ENCODE measurements at regions not wholly inside any gene's neighbourhood (a gene's known extent, or its start where the extent isn't known, plus 50 kb on each side); places are given as distances from the start of the nearest gene placed in this dataset.

DNA sequence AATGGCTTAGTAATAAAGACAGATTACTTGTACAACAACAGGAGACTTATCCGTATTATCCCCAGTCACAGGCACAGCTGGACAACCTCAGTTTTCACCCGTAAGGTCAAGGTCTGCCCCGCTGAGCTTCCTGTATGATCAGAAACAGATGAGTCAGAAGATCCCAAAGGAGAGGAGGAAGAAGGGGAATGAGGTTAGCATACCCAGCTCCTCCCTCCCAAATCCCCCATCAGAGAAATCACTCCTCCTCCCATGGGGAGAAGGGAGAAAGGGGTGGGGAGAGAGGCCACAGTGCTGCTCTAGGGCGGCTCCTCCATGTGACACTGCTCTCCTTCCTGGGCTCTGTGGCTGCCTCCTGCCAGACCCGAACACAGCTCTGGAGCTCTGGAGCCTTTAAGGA, 53.8 kb upstream of the SPTBN1 start:
- in situ Hi-C loops (cut with MboI), result no loop called here
- H3K9me3 ChIP-seq (replicated peaks; ENCODE audit: control insufficient read depth, insufficient read depth, low read depth, low read length), result no peaks in the 10 kb centered on the region
- WGBS (ENCODE audit: insufficient coverage, low coverage, missing lambda C conversion rate), result 8% methylated on average over 5 of the region's 5 CpGs
- H4K20me1 ChIP-seq (replicated peaks; ENCODE audit: control insufficient read depth, insufficient read depth, low read length), result no peaks in the 10 kb centered on the region; the same call in 1 of the 2 replicates
- no peak for FAIRE-seq
- H3K27ac ChIP-seq (ENCODE audit: extremely low read depth, low read depth, low read length), result no peak overlapping the region
- no peaks in the 10 kb centered on the region for H3K9me1 ChIP-seq (ENCODE audit: control insufficient read depth, insufficient read depth, low read length)
- no peaks in the 10 kb centered on the region for H3K36me3 ChIP-seq (ENCODE audit: control insufficient read depth, insufficient read depth, low read length)
- intact Hi-C loops (cut with micrococcal nuclease), result no loop called here
- no peak overlapping the region for H2AFZ ChIP-seq (ENCODE audit: low read depth, low read length)
- ATAC-seq, result peak; percentile 59; the same call in 2 of the 3 replicates
- no TSS peak for BruUV-seq (replicated peaks)
- TF ChIP-seq ZNF589 (CRISPR knock-in tag; IDR thresholded peaks at IDR 0.05; ENCODE audit: low read depth) (peak; percentile 25; the same call in 1 of the 2 replicates), FOSL1 (tag; conservative IDR thresholded peaks at IDR 0.05) (peak; percentile 76), PTTG1 (tag; IDR thresholded peaks at IDR 0.05; ENCODE audit: low read depth) (no peak), RAD21 (CRISPR knock-in tag; conservative IDR thresholded peaks at IDR 0.05 in 1 of 2, IDR thresholded peaks at IDR 0.05 in 1 of 2) (0 out of 4 replicates have a peak, but pooled peaks of 1 of the 2 experiments have one; percentile 12), RBM25 (IDR thresholded peaks at IDR 0.05; ENCODE audit: low read depth, low read length, severe bottlenecking) (no peak), NR2C2 (CRISPR knock-in tag; IDR thresholded peaks at IDR 0.05) (no peak), NR2C2 (tag; IDR thresholded peaks at IDR 0.05) (peak; percentile 28; the same call in 1 of the 2 replicates)
- TF ChIP-seq, protein P1, sequence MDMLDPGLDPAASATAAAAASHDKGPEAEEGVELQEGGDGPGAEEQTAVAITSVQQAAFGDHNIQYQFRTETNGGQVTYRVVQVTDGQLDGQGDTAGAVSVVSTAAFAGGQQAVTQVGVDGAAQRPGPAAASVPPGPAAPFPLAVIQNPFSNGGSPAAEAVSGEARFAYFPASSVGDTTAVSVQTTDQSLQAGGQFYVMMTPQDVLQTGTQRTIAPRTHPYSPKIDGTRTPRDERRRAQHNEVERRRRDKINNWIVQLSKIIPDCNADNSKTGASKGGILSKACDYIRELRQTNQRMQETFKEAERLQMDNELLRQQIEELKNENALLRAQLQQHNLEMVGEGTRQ (CRISPR knock-in tag; IDR thresholded peaks at IDR 0.05), result 0 out of 2 replicates have a peak, but pooled peaks have one; percentile 17
- TF ChIP-seq, protein P2, sequence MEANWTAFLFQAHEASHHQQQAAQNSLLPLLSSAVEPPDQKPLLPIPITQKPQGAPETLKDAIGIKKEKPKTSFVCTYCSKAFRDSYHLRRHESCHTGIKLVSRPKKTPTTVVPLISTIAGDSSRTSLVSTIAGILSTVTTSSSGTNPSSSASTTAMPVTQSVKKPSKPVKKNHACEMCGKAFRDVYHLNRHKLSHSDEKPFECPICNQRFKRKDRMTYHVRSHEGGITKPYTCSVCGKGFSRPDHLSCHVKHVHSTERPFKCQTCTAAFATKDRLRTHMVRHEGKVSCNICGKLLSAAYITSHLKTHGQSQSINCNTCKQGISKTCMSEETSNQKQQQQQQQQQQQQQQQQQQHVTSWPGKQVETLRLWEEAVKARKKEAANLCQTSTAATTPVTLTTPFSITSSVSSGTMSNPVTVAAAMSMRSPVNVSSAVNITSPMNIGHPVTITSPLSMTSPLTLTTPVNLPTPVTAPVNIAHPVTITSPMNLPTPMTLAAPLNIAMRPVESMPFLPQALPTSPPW (CRISPR knock-in tag; IDR thresholded peaks at IDR 0.05), result peak; percentile 21; the same call in 1 of the 2 replicates
- peak in 1 of 4 experiments; percentile 9 for DNase-seq (ENCODE audit: extremely low read depth in 1 of 4, low spot score in 3 of 4)
- H3K9ac ChIP-seq (ENCODE audit: insufficient read depth in 1 of 2, low read depth in 2 of 2, low read length in 2 of 2), result no peak overlapping the region
- peaks cover 0 to 5% of the 10 kb centered on the region in 2 experiments; a peak in 1 of 5 replicates for H3K27me3 ChIP-seq (ENCODE audit: control insufficient read depth in 2 of 2, insufficient read depth in 2 of 2, low read length in 2 of 2)
- no peaks in the 10 kb centered on the region; a peak in 1 of 5 replicates for H3K4me1 ChIP-seq (replicated peaks in 1 of 2; ENCODE audit: control insufficient read depth in 2 of 2, insufficient read depth in 2 of 2, low read length in 2 of 2)
- H3K79me2 ChIP-seq (ENCODE audit: control insufficient read depth, insufficient read depth, low read length), result no peaks in the 10 kb centered on the region
- H3K4me3 ChIP-seq, result no peak overlapping the region
- no peak overlapping the region for H3K4me2 ChIP-seq (ENCODE audit: insufficient read depth, low read length)
- CTCF ChIA-PET (ENCODE audit: low intra/inter-chr PET ratio), result no interaction called here
- POLR2A ChIA-PET, result interaction anchor here (0.7 kb wide), 1 partner anchor 70 kb away, joined by 3 read pairs; no protein-coding TSS in a partner anchor

All from K562 (cell line).